ENCODE measurements at regions not wholly inside any gene's neighbourhood (a gene's known extent, or its start where the extent isn't known, plus 50 kb on each side); places are given as distances from the start of the nearest gene placed in this dataset.

- no peak for DNase-seq (ENCODE audit: low read depth in 2 of 2)
Measured at GRCh38 chr3:30114918-30115317, 491.5 kb upstream of the TGFBR2 start.

GRCh38 chr3:30122359-30122758 is 484.0 kb upstream of the TGFBR2 start:
- DNase-seq (ENCODE audit: low read depth in 2 of 2) = no peak

- no peak for DNase-seq (ENCODE audit: low read depth in 2 of 2)
Measured at GRCh38 chr3:30123224-30123623, 483.2 kb upstream of the TGFBR2 start.

GRCh38 chr3:30123755-30124154 is 482.6 kb upstream of the TGFBR2 start:
- DNase-seq (ENCODE audit: low read depth in 2 of 2) = no peak

- DNase-seq (ENCODE audit: low read depth in 2 of 2) = peak in 1 of 2 donors; percentile 4
Measured at GRCh38 chr3:30124435-30125370, 481.7 kb upstream of the TGFBR2 start.

GRCh38 chr3:30129765-30130164 is 476.6 kb upstream of the TGFBR2 start:
- no peak for DNase-seq (ENCODE audit: low read depth in 2 of 2)

GRCh38 chr3:30130391-30130790 is 476.0 kb upstream of the TGFBR2 start:
- peak; percentile 8 to 30 for DNase-seq (ENCODE audit: low read depth in 2 of 2)

GRCh38 chr3:30131191-30131590 is 475.2 kb upstream of the TGFBR2 start:
- DNase-seq (ENCODE audit: low read depth in 2 of 2) = peak in 1 of 2 donors; percentile 3

- DNase-seq (ENCODE audit: low read depth in 2 of 2) = peak in 1 of 2 donors; percentile 42
Measured at GRCh38 chr3:30135190-30135589, 471.2 kb upstream of the TGFBR2 start.

GRCh38 chr3:30139283-30139682 is 467.1 kb upstream of the TGFBR2 start:
- DNase-seq (ENCODE audit: low read depth in 2 of 2) = no peak

- DNase-seq (ENCODE audit: low read depth in 2 of 2) = no peak
Measured at GRCh38 chr3:30140356-30141075, 465.9 kb upstream of the TGFBR2 start.

GRCh38 chr3:30141178-30141581 is 465.2 kb upstream of the TGFBR2 start:
- no peak for DNase-seq (ENCODE audit: low read depth in 2 of 2)

- DNase-seq (ENCODE audit: low read depth in 2 of 2) = no peak
Measured at GRCh38 chr3:30141927-30142326, 464.5 kb upstream of the TGFBR2 start.

- DNase-seq (ENCODE audit: low read depth in 2 of 2) = no peak
Measured at GRCh38 chr3:30142946-30143345, 463.5 kb upstream of the TGFBR2 start.

- DNase-seq (ENCODE audit: low read depth in 2 of 2) = no peak
Measured at GRCh38 chr3:30145281-30145680, 461.1 kb upstream of the TGFBR2 start.

- DNase-seq (ENCODE audit: low read depth in 2 of 2) = no peak
Measured at GRCh38 chr3:30146978-30147377, 459.4 kb upstream of the TGFBR2 start.

- no peak for DNase-seq (ENCODE audit: low read depth in 2 of 2)
Measured at GRCh38 chr3:30154853-30155252, 451.5 kb upstream of the TGFBR2 start.

GRCh38 chr3:30155755-30156154 is 450.6 kb upstream of the TGFBR2 start:
- DNase-seq (ENCODE audit: low read depth in 2 of 2) = peak; percentile 46 to 63

GRCh38 chr3:30156586-30157498 is 449.6 kb upstream of the TGFBR2 start:
- DNase-seq (ENCODE audit: low read depth in 2 of 2) = peak; percentile 40 to 84

GRCh38 chr3:30161375-30161774 is 445.0 kb upstream of the TGFBR2 start:
- DNase-seq (ENCODE audit: low read depth in 2 of 2) = peak in 1 of 2 donors; percentile 11

- DNase-seq (ENCODE audit: low read depth in 2 of 2) = peak; percentile 58 to 93
Measured at GRCh38 chr3:30162579-30162978, 443.8 kb upstream of the TGFBR2 start.

- no peak for DNase-seq (ENCODE audit: low read depth in 2 of 2)
Measured at GRCh38 chr3:30166535-30166934, 439.9 kb upstream of the TGFBR2 start.
